CD14-positive monocyte (primary cell): ENCODE measurements at regions not wholly inside any gene's neighbourhood (a gene's known extent, or its start where the extent isn't known, plus 50 kb on each side); places are given as distances from the start of the nearest gene placed in this dataset.
A peak's percentile ranks its signal among the peaks of the same experiment; 100 is the strongest.

Experiments
- DNase-seq, 3 donors: peaks; one replicate each; pipeline ENCODE4 v3.0.0-alpha.2; 2011 to 2022
- H2AFZ ChIP-seq: 2 replicates; pipeline ENCODE4 v1.6.0; 2012; ENCODE audit warnings: mild to moderate bottlenecking, low read depth, low read length, inconsistent platforms; ENCODE audit not compliant: insufficient read depth, poor library complexity, severe bottlenecking
- H3K27ac ChIP-seq, 2 donors: 1 replicate in 1 of 2; 2 replicates in 1 of 2; pipeline ENCODE4 v1.5.1; 2012 to 2013; ENCODE audit warnings: low read length in 2 of 2, control low read depth in 1 of 2, inconsistent platforms in 1 of 2, low read depth in 1 of 2, mild to moderate bottlenecking in 1 of 2
- H3K27me3 ChIP-seq, 2 donors: one replicate each; pipeline versions ENCODE4 v1.6.0 to v1.6.1; 2011 to 2013; ENCODE audit warnings: low read length in 2 of 2; ENCODE audit not compliant: control insufficient read depth in 2 of 2, insufficient read depth in 2 of 2
- H3K36me3 ChIP-seq, 2 donors: replicated peaks in 1 of 2; 1 replicate in 1 of 2; 2 replicates in 1 of 2; pipeline versions ENCODE4 v1.5.1 to v1.6.1; 2012 to 2013; ENCODE audit warnings: low read length in 2 of 2, control low read depth in 1 of 2, inconsistent platforms in 1 of 2, mild to moderate bottlenecking in 1 of 2; ENCODE audit not compliant: insufficient read depth in 2 of 2, control insufficient read depth in 1 of 2
- H3K4me1 ChIP-seq, 2 donors: 1 replicate in 1 of 2; 2 replicates in 1 of 2; pipeline versions ENCODE4 v1.5.1 to v1.6.1; 2012 to 2013; ENCODE audit warnings: low read length in 2 of 2, control low read depth in 1 of 2, inconsistent platforms in 1 of 2, mild to moderate bottlenecking in 1 of 2, moderate library complexity in 1 of 2; ENCODE audit not compliant: insufficient read depth in 2 of 2, control insufficient read depth in 1 of 2
- H3K4me2 ChIP-seq: replicated peaks from 2 replicates; pipeline ENCODE3; 2012; ENCODE audit warnings: low read length, moderate library complexity, mild to moderate bottlenecking; ENCODE audit not compliant: poor library complexity, severe bottlenecking; ENCODE audit errors: extremely low read depth
- H3K4me3 ChIP-seq, 3 experiments: fragments of 200-600 bp in 1 of 3; sonication (generic) in 1 of 3; replicated peaks in 1 of 3; 1 replicate in 2 of 3; 2 replicates in 1 of 3; pipeline ENCODE4 v1.5.1; 2011 to 2013; ENCODE audit warnings: low read length in 3 of 3, mild to moderate bottlenecking in 3 of 3, control low read depth in 2 of 3, low read depth in 2 of 3, inconsistent platforms in 1 of 3, moderate library complexity in 1 of 3
- H3K79me2 ChIP-seq: 2 replicates; pipeline ENCODE4 v1.6.0; 2012; ENCODE audit warnings: mild to moderate bottlenecking, control low read depth, inconsistent platforms, low read length, moderate library complexity; ENCODE audit not compliant: insufficient read depth
- H3K9ac ChIP-seq: 2 replicates; pipeline ENCODE4 v1.6.0; 2017; ENCODE audit warnings: low read length, mild to moderate bottlenecking; ENCODE audit not compliant: insufficient read depth, poor library complexity, severe bottlenecking
- H3K9me3 ChIP-seq, 2 donors: replicated peaks in 1 of 2; 1 replicate in 1 of 2; 2 replicates in 1 of 2; pipeline versions ENCODE4 v1.5.1 to v1.6.1; 2012 to 2013; ENCODE audit warnings: low read length in 2 of 2, control low read depth in 1 of 2; ENCODE audit not compliant: control insufficient read depth in 1 of 2, insufficient read depth in 1 of 2
- H4K20me1 ChIP-seq: 2 replicates; pipeline ENCODE4 v1.6.0; 2012; ENCODE audit warnings: mild to moderate bottlenecking, low read length, control low read depth, moderate library complexity; ENCODE audit not compliant: insufficient read depth
- H3K27ac Mint-ChIP-seq, 7 donors: one replicate each; pipeline ENCODE4 v1.8.0; 2020; ENCODE audit warnings: mild to moderate bottlenecking in 7 of 7, mixed read lengths in 7 of 7, moderate library complexity in 6 of 7, inconsistent platforms in 2 of 7
- H3K27me3 Mint-ChIP-seq, 3 donors: one replicate each; pipeline ENCODE4 v1.8.0; 2021 to 2022; ENCODE audit warnings: low read depth in 3 of 3, mild to moderate bottlenecking in 3 of 3, mixed read lengths in 3 of 3, moderate library complexity in 3 of 3, inconsistent platforms in 1 of 3
- H3K36me3 Mint-ChIP-seq, 2 donors: one replicate each; pipeline ENCODE4 v1.8.0; 2020; ENCODE audit warnings: mixed read lengths in 2 of 2, inconsistent platforms in 1 of 2, mild to moderate bottlenecking in 1 of 2
- H3K4me1 Mint-ChIP-seq: one replicate; pipeline ENCODE4 v1.8.0; 2020; ENCODE audit warnings: mild to moderate bottlenecking, mixed read lengths
- H3K4me3 Mint-ChIP-seq, 2 donors: one replicate each; pipeline ENCODE4 v1.8.0; 2020; ENCODE audit warnings: mild to moderate bottlenecking in 2 of 2, mixed read lengths in 2 of 2, moderate library complexity in 1 of 2
- H3K9me3 Mint-ChIP-seq, 7 donors: one replicate each; pipeline ENCODE4 v1.8.0; 2020 to 2022; ENCODE audit warnings: mixed read lengths in 7 of 7, mild to moderate bottlenecking in 6 of 7, moderate library complexity in 6 of 7, inconsistent platforms in 2 of 7
- CTCF ChIP-seq: fragments of 200-600 bp; IDR thresholded peaks from one replicate; pipeline ENCODE4 v1.8.0; 2022; ENCODE audit warnings: antibody characterized with exemption, mild to moderate bottlenecking
- WGBS: methylation state at CpG from one replicate; pipeline ENCODE4 v1.1.5; 2013; ENCODE audit warnings: missing lambda C conversion rate; ENCODE audit not compliant: insufficient coverage; 5-methylcytosine and 5-hydroxymethylcytosine counted together
- intact Hi-C, 2 donors: fragments of 100-400 bp; cut with micrococcal nuclease; formaldehyde crosslinking; loops; one replicate each; pipeline versions ENCODE4 v1.15.0 to v1.15.1; 2023

GRCh38 chrX:40182095-40182494 is 84.3 kb upstream of the BCOR start:
- Mint-ChIP-seq H3K27me3 (peaks cover 0 to 4% (median 2%) of the 10 kb centered on the region in 3 donors), H3K4me3 (no peak overlapping the region), H3K36me3 (peaks cover 0 to 3% of the 10 kb centered on the region in 2 donors), H3K9me3 (peaks cover 5 to 35% (median 20%) of the 10 kb centered on the region in 7 donors), H3K27ac (no peak overlapping the region), H3K4me1 (peaks cover 31% of the 10 kb centered on the region)
- H3K4me2 ChIP-seq, result no peak overlapping the region
- no peak for DNase-seq
- no CpG with 5 or more reads among the region's 7 CpGs for WGBS
- H3K79me2 ChIP-seq, result no peaks in the 10 kb centered on the region
- no peaks in the 10 kb centered on the region for H3K27me3 ChIP-seq
- no peak overlapping the region for H3K9ac ChIP-seq
- no peak overlapping the region for H2AFZ ChIP-seq
- intact Hi-C loops, result no loop called here
- H3K27ac ChIP-seq, result no peak overlapping the region
- H4K20me1 ChIP-seq, result no peaks in the 10 kb centered on the region
- TF ChIP-seq CTCF, result no peak
- no peak overlapping the region for H3K4me3 ChIP-seq
- no peaks in the 10 kb centered on the region for H3K36me3 ChIP-seq
- peaks cover 34 to 35% of the 10 kb centered on the region in 2 donors for H3K4me1 ChIP-seq
- peaks cover 4 to 17% of the 10 kb centered on the region in 2 donors for H3K9me3 ChIP-seq

- peak overlapping the region; percentile 31 to 91 (median 85) for H3K27ac Mint-ChIP-seq
- DNase-seq, result peak; percentile 63 to 81 (median 70)
- peaks cover 0 to 30% (median 27%) of the 10 kb centered on the region in 7 donors for H3K9me3 Mint-ChIP-seq
Measured at GRCh38 chrX:40179283-40179682, 81.5 kb upstream of the BCOR start.

More at GRCh38 chrX:40179283-40179682, 81.5 kb upstream of the BCOR start:
- Histone ChIP-seq H2AFZ (no peak overlapping the region), H3K9me3 (peaks cover 0 to 6% of the 10 kb centered on the region in 2 donors), H3K79me2 (no peaks in the 10 kb centered on the region), H3K36me3 (no peaks in the 10 kb centered on the region), H3K27ac (peak overlapping the region; percentile 70), H3K4me1 (peaks cover 51 to 52% of the 10 kb centered on the region in 2 donors), H3K4me3 (no peak overlapping the region), H3K4me2 (peak overlapping the region; percentile 39), H3K27me3 (no peaks in the 10 kb centered on the region), H3K9ac (no peak overlapping the region), H4K20me1 (no peaks in the 10 kb centered on the region)
- 0% methylated on average over 1 of the region's 7 CpGs for WGBS
- TF ChIP-seq CTCF, result no peak
- no peak overlapping the region for H3K4me3 Mint-ChIP-seq
- intact Hi-C loops, result loop anchor here (10.0 kb wide), 4 partner anchors 86 to 424 kb away; no protein-coding TSS in a partner anchor
- peaks cover 38% of the 10 kb centered on the region for H3K4me1 Mint-ChIP-seq
- H3K36me3 Mint-ChIP-seq, result peaks cover 0 to 3% of the 10 kb centered on the region in 2 donors
- H3K27me3 Mint-ChIP-seq, result peaks cover 0 to 23% (median 2%) of the 10 kb centered on the region in 3 donors
